Effector CD4-positive, alpha-beta T cell (primary cell): ENCODE measurements at regions not wholly inside any gene's neighbourhood (a gene's known extent, or its start where the extent isn't known, plus 50 kb on each side); places are given as distances from the start of the nearest gene placed in this dataset.

ENCODE experiments used
- DNase-seq: peaks from one replicate; pipeline ENCODE4 v3.0.0-alpha.2; 2020

DNA sequence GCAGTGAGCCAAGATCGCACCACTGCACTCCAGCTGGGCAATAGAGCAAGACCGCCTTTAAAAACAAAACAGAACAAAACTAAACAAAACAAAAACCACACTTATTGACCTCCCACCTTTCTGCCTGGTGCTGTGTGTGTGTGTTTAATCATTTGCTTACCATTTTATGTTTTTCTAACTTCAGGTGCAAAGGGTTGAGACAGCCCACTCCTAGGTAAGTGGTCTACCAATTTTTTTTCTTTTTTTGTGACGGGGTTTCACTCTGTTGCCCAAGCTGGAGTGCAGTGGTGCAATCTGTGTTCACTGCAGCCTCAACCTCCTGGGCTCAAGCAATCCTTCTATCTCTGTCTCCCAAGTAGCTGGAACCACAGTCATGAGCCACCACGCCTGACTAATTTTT is 65.8 kb downstream of the SALL1 start:
- DNase-seq: no peak

DNA sequence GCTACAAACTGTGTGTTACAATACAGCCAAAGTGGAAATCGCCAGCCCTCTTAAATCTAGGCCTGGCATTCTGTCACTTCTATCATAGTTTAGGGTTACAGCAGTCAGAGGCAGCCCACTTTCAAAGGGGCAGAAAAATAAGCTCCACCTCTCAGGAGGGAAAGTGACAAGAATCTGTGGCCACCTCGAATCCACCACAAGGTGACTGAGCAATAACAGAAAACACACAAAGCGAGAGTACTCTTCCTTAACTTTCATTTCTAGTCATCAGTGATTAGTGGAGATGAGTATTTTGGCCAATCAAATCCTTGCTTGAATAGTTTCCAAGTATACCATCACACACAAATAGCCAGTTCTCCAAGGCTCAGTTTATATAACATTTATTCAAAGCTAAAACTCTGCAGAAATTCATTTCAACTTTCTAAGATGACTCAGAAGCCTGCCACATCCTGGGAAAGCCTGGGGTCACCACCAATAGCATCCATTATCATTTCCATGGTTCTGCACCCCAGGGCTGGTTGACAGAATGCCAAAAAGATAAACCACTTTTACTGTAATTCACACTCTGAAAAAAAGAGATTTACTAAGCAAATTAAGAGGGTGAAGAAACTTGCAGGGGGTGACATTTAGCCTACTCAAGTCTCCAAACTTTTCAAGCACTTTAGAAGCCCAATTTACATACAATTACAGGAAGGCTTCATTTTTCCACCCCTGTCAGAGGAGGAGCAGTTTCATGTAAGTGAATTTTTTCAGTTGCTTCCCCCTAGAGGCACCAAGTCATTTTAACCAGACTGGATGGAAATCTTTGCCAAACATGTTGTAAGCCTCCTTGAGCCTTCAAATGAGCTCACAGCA is 66.8 kb downstream of the SALL1 start:
- no peak for DNase-seq

DNA sequence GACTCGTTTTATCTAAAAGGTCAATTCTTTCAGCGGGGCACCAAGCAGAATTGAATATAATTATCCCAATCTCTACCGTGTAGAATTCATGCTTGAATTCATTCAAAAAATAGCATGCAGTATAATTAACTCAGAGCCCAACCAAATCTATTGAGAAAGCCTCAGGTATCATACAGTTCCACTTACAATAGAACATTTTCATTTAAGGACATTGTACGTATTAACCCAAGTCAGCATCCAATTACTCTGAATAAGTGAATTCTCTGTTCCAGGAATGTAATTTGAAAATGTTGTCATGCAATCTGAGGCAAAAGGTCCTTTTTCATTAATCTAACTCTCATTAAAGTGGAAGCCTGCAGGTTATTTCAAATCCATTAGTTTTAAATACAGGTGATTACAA is 78.5 kb downstream of the SALL1 start:
- no peak for DNase-seq

DNA sequence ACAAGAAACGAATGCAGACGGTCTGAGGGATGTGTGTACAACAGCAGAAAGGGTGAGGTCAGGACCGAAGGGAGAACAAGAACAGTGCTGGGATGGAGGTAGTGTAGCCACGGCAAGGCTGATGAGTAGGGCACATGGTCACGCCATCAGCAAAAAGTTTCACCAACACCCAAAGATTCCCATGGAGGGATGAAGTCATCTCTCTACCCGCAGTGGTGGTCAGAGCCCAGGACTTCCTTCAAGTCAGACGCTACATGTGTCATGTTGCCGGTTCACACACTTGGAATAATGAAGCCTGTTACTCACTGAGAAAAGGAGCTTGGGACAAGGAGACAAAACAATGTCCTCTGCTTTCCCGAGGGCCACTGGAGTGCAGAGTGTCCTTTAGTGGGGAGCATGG is 79.7 kb downstream of the SALL1 start:
- DNase-seq: no peak

DNA sequence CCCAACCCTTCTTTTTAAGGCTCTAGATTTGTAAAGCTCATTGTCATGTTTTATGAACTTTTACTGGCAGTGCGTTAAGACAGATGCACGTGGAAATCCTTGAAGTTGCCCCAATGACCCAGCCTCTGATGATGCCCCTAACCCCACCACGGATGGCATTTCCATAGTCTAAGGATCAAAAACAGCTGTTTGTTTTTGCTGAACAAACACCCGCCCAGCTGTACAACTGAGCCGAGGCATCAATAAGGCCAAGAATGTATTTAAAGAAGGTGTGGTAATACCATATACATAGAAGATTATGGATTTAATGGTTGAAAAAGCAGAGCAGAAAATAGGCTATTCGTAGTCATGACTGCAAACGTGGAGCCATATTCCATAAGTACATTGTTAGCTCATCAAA is 83.7 kb downstream of the SALL1 start:
- DNase-seq: no peak

DNA sequence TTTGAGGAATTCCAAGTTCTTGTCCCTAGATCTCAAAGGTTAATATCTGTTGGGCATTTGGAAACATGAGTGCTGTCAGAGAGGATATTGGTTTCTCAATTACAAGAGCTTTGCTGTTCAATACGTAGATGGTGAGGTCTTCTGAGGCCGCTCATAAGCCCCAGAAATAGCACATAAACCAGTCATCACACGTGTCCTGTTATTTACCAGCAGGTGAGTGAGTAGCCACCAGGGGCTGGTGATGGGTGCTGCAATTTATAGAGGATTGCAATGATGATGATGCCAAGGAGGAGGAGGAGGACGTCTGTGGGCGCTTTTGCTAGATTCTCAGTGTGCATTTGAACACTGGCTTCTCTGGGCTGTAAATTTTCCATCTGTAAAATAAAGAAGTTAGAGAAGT is 89.0 kb downstream of the SALL1 start:
- no peak for DNase-seq

DNA sequence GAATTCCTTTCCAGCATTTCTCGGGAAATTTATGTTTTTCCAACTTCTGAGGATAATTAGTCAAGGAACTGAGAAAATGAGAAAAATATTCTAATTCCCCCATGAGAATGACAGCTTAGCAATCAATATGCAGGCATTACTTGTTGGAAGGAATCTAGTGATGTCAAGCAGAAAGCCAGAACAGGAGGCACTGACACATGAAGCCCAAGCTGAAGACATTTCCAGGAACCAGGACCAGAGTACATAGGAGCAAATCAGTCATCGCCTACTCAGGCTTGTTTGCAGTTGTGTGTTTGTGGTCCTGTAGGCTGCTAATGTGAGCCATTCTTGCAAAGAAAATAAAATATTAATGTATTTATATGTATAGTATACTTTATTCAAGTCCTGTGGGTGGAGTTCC is 89.7 kb downstream of the SALL1 start:
- DNase-seq: no peak

DNA sequence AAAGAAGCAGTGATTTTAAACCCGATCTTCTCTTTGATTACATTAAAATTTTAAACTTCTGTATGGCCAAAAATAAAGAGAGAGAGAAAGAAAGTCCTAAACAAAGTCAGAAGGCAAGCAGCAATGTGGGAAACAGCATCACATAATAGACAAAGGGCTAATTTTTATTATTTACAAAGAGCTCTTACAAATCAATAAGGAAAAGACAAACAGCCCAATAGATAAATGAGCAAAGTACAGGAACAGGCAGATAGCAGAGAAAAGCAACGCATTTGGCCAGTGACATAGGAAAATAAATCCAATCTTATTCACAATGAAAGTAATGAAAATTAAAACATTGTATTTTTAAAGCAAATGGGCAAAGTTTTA is 93.1 kb downstream of the SALL1 start:
- no peak for DNase-seq

DNA sequence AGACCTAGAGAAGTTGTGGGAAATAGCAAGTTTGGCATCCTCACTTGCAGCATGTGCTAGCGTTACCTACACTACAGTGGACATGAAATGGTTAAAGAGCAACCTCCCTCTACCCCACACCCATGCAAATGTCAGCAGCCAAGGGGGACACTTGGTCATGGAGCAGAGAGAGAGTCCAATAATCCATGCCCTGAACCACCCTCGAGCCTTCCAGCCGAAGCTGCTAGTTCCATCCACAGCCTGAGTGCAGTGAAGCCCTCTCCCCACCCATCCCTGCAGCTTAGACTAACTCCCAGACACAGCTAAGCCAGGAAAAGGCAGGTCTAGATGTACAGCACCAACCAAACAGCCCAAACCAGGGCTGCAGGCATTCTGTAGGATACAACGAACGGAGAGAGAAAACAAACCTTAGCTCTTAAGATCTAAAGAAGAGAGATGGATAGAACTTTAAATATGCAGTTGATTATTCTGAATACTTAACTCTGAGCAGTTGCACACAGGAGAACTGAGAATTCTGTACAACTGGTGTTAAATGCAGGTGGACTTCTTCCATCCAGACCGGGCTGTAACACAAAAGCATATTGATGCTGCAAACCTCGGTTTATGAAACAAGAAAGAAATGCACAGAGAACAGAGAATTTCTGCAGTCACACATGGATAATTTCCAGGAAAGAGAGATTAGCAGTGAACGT is 93.8 kb downstream of the SALL1 start:
- DNase-seq: no peak

DNA sequence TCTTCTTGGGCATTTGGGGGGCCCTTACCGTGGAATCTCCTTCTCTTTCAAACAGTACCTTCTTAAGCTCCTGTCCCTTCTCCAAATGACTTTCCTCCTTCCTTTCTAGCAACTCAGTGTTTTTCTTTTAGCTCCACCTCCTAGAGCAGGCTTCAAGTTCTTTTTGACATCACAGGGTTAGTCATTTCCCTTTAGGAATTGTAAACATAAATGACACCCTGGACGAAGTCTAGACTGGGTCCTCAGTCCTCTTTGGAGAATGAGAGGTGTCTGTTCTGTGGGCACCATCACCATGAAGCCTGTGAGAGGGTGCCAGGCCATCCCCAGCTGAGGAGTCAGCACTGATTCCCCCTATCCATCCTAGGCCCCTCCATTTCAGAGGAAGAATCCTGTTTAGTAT is 94.7 kb downstream of the SALL1 start:
- no peak for DNase-seq

DNA sequence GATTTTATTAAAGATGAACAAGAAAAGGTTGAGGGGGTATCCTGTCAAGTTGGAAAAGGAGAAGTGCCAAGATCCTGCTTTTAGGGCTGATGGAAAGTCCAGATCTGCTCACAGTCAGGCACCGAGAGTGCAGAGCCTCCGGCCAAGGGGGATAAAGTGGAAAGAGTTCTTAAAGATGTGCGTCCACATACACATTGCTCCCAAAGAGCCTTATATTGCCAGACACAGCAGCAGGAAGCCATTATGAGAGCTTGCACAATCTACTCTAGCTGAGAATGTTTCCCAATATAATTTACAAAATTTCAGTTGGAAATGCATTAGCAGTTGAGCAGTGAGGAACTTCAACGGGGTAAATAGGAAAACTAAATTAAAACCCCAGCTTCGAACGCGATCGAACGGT is 95.6 kb downstream of the SALL1 start:
- no peak for DNase-seq

DNA sequence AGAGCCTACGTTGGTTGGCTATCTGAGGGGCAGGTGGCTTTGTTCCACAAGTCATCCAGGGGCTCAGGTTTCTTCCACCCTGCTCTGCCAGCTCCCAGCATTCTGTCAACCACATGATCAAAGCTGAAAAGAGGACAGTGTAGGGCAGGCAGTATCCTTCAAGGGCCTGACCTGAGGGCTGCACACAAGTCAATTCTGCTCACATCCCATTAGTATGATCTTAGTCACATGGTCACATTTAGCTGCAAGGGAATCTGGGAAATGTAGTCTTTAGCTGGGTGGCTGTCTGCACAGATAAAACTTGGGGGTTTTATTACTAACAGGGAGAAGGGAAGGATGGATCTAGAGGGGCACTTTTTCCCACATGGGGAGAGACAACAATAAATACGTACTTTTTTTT is 97.3 kb downstream of the SALL1 start:
- no peak for DNase-seq

DNA sequence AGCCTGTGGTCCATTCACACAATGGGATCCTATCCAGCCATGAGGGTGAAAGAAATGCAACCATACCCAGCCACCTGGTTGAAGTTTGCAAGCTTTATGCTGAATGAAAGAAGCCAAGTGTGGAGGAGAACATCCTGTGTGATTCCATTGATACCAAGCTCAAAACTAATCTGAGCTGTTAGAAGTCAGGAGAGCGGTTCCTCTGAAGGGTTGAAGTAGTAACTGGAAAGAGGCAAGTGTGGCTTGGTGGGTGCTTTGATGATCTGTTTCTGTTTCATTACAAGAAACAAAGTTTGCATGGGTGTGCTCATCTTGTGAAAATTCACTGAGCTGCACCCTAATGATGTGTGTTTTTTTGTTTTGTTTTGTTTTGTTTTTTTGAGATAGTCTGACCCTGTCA is 99.4 kb downstream of the SALL1 start:
- DNase-seq: no peak

DNA sequence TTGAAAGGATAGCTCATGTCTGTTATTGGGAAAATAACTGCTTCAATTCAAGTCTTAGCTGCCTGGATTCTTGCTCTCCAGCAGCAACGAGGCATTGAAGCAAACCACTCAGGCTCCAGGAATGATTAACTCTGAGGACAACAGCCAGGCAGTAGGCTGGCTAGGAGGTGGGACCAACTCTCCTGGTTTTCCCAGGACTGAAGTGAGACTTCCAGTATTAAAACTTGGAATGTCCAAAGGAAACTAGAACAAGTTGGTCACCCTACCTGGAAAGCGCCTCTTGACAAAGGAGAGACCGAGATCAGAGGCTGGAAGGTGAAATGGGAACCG is 100.7 kb downstream of the SALL1 start:
- DNase-seq: no peak

DNA sequence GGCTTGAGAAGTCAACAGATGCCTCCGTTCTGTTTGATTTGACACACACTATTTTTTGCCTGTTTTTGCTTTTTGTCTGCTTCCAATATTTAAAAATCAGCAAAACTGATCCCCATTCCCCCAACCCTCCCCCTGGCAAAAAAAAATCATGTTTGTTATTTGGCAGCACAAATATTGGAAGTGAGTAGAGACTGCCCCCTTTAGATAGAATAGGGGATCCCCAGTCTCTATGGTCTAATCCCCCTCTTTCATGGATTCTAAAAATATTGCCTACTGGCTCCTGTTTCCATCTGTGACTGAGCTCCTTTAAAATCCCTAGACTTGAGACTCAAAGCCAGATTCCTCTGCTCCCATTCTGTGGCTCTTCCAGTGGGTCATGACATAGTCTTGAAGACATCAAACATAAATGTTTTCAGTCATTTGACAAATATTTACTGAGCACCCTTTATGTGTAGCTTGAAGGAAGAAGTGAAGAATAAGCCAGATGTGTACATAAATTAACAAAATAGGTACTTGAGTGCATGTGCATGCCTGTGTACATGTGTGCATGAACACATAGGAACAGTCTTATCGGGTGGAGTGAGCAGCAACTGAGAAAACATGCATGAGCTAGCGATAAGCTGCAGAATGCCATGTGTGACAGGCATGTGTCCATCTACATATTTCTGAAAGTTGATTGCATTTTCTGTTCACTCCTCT is 101.2 kb downstream of the SALL1 start:
- DNase-seq: no peak

DNA sequence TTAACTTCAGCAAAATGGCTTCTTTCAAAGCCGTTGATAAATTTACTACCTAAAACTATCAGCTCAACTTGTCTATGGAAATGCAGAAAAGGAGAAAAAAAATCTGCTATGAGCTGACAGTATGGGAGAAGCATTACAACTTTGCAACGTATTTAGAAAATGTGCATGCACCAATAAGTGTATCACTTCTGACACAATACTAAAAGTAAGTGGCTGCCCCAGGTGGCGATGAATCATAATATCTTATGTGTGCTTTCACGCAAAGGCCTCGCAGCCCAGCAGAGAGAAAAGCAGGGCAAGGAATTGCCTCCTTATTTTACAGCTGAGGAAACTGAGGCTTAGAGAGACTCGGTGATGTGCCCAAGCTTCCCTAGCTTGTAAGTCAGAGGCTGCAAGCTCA is 101.8 kb downstream of the SALL1 start:
- DNase-seq: no peak

DNA sequence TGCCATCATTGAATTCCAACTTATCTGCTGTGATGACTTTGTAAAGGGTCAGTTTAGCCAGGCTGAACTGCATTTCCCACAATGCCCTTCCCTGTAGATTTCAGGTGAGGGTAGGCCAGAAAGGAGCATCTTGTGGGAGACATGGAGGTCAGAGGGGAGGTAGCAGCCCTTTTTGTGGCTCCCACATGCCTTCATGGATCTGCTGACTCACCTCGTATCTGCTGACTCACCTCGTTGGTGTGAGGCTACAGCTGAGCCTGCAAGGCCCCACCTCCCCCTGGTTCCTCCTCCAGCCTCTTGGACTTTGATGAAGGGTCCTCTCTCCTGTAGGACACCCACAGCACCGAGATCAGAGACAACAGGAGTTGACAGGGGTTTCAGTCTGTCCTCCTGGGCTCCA is 102.5 kb downstream of the SALL1 start:
- DNase-seq: no peak

DNA sequence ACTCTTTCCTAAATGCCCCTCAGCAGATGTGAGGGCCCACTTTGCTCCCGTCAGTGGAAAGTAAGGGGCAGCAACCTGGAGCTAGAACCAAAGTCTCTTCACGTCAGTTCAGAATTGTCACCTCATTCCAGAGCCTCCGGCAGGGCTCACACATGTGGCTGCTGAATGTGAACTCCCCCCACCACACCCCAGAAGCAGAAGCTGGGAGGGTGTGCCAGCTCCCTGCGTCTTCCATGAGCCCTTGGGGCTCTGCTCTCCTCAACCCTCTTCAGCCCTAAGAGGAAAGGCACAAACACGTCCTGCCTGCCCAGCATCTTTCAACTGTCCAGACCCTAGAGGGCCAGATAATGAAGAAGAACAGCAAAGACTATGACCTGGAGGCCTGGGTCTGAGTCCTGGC is 105.3 kb downstream of the SALL1 start:
- DNase-seq: no peak

DNA sequence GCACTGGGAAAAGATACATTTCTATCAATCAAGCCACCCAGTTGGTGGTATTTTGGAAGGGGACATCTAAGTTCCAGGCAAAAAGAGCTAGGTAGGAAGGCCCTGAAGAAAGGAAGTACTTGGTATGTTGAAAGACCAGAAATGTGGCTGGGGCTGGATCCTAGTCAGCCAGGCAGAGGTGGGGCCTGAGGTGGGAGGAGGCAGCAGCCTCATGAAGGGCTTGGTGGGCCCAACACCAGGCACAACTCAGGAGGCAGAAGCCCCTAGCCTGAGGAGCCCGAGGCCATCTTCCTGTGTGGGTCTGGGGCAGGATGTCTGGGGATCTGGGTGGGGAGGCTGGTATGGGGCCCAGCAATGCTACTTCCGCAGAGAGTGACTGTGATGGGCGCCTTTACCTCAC is 105.9 kb downstream of the SALL1 start:
- no peak for DNase-seq

DNA sequence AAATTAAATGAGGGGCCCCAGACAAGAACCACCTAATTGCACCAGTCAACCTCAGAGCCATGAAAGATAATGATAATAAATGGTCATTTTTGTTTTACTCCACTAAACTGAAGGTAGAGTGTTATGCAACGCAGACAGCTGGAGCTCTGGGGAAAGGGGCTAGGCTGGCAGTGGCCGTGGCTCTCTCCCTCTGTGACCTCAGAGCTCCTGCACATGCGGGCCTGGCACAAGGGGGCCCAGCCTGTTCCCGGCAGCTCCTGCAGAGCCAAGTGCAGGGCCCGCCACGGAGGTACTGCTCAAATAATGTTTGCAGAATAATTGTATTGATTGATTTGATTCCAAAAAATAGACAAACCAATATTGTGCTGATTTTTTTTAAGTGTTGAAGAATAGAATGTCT is 109.5 kb downstream of the SALL1 start:
- DNase-seq: no peak

DNA sequence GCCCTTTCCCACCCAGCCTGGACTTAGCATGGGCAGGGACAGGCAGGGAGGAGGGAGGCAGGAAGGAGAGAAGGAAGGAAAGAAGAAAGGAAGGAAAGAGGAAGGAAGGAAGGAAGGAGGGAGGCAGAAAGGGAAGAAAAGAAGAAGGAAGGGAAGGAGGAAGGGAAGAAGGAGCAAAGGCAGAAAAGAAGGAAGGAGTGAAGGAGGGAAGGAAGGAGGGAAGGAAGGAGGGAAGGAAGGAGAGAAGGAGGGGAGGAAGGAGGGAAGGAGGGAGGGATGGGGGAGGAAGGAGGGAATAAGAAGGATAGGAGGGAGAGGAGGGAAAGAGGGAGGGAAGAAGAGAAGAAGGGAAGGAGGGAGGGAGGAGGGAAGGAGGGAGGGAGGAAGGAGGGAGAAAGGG is 110.4 kb downstream of the SALL1 start:
- no peak for DNase-seq

DNA sequence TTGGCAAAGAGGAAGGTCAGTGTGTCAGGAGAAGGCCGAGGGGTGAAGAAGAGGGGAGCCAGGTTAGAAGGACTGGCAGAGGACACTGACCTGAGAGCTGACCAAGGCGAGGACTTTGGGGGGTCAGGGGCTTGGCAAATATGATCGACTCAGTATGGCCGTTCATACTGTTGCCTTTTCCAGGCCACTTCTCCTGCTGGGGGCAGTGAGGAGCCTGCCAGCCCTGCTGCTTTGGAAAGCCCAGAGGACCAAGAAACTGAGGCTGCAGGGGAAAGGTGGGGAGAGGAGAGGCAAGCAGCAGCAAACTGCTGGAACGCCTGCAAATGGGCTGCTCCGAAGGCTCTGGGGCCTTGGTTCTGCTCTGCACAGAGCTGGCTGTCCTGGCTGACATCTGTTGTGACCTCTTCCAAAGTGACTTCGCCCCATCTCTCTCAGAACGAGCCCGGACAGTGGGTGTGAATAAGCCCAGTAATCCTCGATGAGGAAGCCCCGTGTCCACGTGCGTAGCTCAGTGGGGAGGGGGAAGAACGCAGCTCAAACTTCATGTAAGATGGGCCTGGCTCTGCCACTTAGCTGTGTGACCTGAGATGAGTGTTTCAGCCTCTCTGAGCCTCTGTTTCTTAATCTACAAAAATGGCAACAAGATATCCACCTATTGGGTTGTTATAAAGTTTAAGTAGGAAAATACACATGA is 111.3 kb downstream of the SALL1 start:
- DNase-seq: no peak

DNA sequence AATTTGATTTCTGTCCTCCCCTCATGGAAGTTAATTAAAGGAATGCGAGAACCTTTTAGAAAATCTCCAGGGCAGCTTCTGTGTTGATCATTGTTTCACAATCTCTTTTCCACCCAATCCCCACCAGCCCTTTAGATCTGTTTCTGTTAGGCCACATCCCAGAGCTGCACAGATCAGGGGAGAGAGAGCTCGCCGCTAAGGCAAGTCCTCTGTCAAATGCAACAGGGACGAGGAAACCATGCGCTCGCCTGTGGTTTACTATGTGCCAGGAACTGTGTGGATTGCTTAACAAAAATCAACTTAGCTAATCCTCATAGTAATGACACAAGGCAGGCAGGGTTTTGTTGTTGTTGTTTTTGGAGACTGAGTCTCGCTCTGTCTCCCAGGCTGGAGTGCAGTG is 115.4 kb downstream of the SALL1 start:
- DNase-seq: no peak

DNA sequence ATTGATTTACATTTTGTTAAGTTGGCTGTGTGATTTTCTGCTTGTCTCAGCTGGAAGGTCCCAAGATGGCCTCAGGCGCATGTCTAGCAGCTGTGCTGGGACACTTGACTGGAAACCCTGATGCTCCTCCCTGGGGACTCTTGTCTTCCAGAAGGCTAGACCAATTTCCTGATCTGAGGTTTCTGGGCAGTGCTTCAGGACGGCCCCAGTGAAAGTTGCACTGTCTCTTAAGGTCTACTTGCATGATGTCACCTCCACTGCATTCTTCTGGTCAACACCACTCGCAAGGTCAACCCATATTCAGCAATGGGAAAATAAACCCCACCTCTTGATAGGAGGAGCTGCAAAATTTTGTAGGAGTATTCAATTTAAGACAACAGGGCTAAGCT is 116.0 kb downstream of the SALL1 start:
- no peak for DNase-seq
